HG02884 (cell line): ENCODE measurements at regions not wholly inside any gene's neighbourhood (a gene's known extent, or its start where the extent isn't known, plus 50 kb on each side); places are given as distances from the start of the nearest gene placed in this dataset.
"Not testable (repeated sequence)": the region's sequence is repeated elsewhere in the genome, so short reads cannot be mapped to it uniquely, and the experiment has no call there.

Experiments used
- ATAC-seq: cut with Tn5 transposase; IDR thresholded peaks from one replicate; pipeline ENCODE4 v1.9.1; 2021; ENCODE audit warnings: mild to moderate bottlenecking, moderate library complexity; ENCODE audit not compliant: unreplicated experiment

DNA sequence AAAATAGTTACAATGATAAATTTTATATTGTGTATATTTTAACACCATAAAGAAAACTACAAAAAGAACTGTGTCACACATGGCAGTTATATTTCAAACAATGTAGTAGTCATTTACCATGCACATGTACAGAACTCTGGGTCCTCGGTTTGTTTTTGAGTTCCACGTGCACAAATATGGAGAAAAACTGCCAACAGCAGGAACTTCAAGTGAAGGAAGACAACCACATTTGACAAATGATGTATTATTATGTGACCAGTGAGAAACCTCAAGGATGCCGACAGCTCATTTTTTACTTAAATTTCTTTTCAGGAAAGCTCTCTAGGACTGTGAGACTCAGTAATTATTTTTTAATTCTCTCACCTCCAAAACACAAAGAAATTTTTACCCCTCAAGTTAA is 244.2 kb upstream of the USP15 start:
- ATAC-seq, result no peak

GRCh38 chr12:62021808-62022207 is 238.4 kb upstream of the USP15 start:
- ATAC-seq, result no peak

- no peak for ATAC-seq
Observed at GRCh38 chr12:62028536-62028935, 231.7 kb upstream of the USP15 start.

GRCh38 chr12:62032870-62033269 is 227.3 kb upstream of the USP15 start:
- no peak for ATAC-seq

DNA sequence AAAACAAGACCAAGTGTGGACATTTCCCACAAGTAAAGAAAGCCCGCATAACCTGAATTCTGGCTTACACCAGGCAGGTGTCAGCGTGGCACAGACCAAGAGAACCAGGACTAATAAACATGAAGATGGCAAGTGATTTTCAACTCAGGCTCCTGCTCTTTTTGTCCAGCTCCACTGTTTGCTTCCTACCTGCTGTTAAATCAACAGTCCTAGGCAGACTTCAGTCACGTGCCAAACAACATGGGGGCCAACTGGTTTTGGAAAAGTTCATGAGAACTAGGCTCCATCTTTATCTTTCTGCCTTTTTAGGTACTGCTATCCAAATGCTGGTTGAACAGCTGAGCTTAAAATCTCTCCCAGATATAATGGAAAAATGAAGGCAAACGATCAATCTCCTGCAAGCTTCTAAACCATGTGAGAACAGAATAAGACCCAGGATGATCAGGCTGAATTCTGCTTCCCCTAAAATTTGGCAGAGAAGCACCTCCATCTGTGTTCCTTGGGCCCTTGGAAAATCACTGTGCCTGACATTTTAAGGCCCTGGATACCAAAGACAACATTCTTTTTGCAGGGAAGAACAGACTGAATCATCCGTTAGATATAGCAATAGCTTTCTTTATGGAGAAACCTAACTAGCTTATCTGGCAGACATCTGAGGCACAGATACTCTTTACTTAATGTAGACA is 215.6 kb upstream of the USP15 start:
- ATAC-seq, result no peak

GRCh38 chr12:62045211-62045610 is 215.0 kb upstream of the USP15 start:
- ATAC-seq, result no peak

GRCh38 chr12:62050785-62051184 is 209.4 kb upstream of the USP15 start:
- no peak for ATAC-seq

- ATAC-seq, result no peak
Observed at GRCh38 chr12:62069976-62070375, 190.2 kb upstream of the USP15 start.

DNA sequence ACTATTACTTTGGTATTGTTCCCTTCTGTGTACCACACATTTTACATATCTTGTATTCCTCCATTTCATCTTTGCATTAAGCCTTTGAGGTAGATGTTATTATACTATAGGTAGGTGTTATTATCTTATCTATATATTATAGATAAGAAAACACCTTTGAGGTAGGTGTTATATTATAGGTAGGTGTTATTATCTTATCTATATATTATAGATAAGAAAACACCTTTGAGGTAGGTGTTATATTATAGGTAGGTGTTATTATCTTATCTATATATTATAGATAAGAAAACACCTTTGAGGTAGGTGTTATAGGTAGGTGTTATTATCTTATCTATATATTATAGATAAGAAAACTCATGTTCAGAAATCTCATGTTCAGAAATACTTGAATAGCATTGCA is 187.0 kb upstream of the USP15 start:
- ATAC-seq, result not testable (repeated sequence)

DNA sequence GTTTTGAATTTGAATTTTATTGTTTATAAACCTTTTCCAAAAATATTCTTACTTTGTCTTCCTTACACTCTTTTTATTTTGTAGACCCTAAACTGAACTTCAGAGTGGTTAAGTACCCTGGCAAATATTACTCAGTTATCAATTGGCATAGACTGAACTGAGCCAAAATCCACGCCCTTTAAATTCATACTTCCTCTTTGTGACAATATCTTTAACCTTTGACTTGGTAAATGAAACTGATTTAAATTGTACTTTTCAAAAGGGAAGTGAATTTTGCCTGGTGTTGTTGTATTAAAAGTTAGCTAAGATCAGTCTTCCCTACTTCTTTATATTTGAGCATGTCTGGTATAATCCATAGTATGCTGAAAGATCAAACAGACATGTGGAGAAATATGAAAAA is 184.3 kb upstream of the USP15 start:
- ATAC-seq, result no peak

- no peak for ATAC-seq
Observed at GRCh38 chr12:62078020-62078419, 182.2 kb upstream of the USP15 start.

- ATAC-seq, result no peak
Observed at GRCh38 chr12:62082448-62082847, 177.8 kb upstream of the USP15 start.

DNA sequence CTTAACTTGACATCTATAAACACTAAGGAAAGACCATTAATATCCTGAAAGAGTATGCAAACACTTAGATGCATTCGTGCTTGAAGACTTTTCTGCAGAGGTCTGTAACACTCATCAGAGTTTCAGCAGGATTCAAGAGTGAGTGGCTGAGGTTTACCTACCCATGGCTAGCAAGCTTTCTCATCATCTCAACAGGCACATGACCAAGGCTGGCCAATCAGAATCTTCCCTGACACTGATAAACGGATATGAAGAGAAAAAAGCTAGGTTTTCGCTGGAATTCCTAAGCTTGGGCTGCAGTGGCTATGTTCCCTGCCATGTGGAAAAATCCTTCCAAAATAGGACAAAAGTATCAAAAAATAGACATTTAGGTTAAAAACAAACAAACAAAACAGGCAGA is 162.1 kb upstream of the USP15 start:
- no peak for ATAC-seq

- ATAC-seq, result no peak
Observed at GRCh38 chr12:62103748-62104147, 156.5 kb upstream of the USP15 start.

DNA sequence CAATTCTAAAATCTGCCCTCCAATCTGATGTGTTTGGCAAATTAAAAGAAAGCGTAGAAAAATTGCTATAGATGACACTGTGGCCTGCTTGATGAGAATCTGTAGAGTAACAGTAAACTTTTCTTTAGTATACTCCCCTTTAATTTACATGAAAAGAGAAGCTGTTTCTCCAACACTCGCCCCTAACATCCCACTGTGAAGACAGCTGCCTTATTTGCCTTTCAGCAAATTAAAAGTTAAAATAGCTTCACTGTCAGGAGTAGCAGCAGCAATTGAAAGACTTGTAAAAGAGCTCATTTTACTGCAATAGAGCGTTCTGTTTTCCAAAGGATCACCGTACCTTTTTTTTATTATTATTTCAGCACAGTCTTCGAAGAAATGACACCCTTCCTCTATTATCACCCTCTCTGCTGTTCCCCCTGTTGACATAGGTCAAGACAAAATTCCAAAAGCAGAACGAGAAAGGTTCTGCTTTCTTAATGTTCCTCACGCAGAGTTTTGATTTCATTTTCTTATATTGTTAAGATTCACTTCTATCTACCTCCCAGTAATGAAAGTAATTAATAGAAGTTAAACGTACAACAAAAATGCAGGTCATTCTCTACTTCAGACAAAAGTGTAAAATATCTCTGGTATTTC is 153.5 kb upstream of the USP15 start:
- no peak for ATAC-seq

DNA sequence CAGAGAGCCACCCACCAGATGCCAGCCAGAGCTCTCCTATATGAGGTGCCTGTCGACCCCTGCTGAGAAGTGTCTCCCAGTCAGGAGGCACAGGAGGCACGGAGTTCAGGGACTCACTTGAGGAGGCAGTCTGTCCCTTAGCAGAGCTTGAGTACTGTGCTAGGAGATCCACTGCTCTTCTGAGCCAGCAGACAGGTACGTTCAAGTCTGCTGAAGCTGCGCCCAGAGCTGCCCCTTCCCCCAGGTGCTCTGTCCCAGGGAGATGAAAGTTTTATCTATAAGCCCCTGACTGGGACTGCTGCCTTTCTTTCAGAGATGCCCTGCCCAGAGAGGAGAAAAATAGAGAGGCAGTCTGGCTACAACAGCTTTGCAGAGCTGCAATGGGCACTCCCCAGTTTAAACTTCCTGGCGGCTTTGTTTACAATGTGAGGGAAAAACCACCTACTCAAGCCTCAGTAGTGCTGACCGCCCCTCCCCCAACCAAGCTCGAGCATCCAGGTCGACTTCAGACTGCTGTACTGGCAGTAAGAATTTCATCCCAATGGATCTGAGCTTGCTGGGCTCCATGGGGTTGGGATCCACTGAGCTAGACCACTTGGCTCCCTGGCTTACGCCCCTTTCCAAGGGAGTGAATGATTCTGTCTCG is 146.7 kb upstream of the USP15 start:
- no peak for ATAC-seq

DNA sequence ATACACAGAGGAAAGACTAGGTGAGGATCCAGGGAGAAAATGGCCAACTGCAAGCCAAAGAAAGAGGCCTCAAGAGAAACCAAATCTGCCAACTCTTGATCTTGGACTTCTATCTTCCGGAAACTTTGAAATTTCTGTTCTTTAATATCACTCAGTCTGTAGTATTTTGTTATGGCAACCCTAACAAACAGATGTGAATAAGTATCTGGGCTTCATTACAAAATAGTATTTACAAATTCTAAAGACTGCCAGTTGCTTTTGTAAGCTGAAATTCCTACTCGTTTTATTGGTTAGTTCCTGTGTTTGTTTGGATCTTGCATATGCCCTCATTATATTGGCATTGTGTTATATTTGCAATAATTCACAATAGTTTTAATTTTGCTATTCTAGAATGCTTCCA is 143.2 kb upstream of the USP15 start:
- ATAC-seq, result no peak

DNA sequence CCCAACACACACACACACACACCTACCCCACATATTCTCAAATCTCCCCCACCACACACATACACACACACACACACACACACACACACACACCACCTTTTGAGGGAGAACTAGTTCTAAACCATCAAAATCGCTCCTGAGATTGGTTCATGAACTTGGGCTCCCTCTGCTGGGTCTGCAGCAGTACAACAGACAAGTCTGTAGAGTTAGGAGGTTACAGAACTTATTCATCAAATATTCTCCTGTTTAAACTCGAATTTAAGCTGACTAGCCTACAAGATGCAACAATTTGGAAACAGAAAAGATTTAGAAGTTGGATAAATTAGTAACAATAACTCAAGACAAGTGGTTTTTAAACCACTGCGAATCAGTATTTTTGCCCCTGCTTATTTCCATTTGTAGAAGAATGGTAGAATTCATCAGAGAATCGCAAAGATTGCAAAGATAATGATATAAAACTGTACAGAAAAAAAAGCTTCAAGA is 136.4 kb upstream of the USP15 start:
- peak; percentile 89 for ATAC-seq

- no peak for ATAC-seq
Observed at GRCh38 chr12:62127516-62127915, 132.7 kb upstream of the USP15 start.

- ATAC-seq, result no peak
Observed at GRCh38 chr12:62128175-62128975, 131.8 kb upstream of the USP15 start.

DNA sequence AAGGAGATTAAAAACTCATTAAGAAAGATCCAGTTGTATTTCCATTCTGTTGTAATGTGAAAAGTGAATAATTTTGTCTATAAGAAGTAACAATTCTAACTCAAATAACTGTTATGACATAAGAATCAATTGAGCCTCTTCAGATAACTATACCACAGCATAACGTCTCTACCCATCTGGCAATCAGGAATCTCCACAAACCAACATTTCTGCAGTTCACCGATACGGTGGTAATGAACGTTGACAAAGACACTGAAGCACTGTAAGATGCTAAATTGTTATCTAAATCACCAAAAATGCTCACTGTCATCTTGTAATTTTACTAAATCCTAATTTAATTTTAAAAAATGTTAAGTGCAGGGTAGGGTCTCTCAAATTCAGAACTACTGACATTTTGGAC is 130.9 kb upstream of the USP15 start:
- no peak for ATAC-seq
